ENCODE measurements at regions not wholly inside any gene's neighbourhood (a gene's known extent, or its start where the extent isn't known, plus 50 kb on each side); places are given as distances from the start of the nearest gene placed in this dataset.
"Not testable (repeated sequence)": the region's sequence is repeated elsewhere in the genome, so short reads cannot be mapped to it uniquely, and the experiment has no call there.

DNA sequence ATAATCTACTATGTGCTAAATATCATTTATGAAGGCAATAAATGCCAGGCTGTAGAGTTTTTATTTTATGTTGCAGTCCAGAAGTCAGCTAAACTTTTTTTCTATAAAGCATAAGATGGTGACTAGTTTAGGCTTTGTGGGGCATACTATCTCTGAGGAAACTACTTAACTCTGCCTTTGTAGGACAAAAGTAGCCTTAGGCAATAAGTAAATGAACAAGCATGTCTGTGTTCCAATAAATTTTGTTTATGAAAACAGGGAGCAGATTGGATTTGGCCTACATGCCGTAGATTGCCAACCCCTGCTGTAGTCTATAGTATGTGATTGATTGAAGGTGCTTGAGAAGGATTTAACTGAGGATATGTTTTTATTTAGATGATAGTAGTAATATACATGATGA is 502.5 kb upstream of the NAALADL2 start:
- no peak for TF ChIP-seq CTCF (IDR thresholded peaks at IDR 0.05; ENCODE audit: unreplicated experiment)
- no peak for DNase-seq (ENCODE audit: low spot score in 2 of 2, unreplicated experiment in 2 of 2)
- Mint-ChIP-seq H3K27me3 (ENCODE audit: low read depth) (no peaks in the 10 kb centered on the region), H3K4me1 (no peaks in the 10 kb centered on the region), H3K9me3 (peaks cover 13% of the 10 kb centered on the region), H3K36me3 (no peaks in the 10 kb centered on the region), H3K27ac (no peak overlapping the region), H3K4me3 (no peak overlapping the region)

DNA sequence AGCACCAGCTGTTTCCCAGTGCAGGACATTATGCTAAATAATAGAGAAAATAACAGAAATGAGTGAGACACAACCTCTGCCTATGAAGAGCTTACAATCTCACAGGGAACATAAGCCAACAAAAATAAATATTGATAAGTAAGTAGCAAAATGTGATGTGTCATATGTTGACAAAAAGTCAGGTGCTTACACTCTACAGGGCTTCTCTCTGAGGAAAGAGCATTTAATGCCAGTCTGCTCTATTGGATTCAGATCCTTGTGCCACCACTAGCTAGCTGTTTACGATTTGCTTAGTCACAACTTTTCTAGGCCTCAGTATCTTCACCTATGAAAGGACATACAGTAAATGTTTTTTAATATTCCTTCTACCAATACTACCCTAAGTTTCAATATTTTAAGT is 500.9 kb upstream of the NAALADL2 start:
- no peak for DNase-seq (ENCODE audit: low spot score in 2 of 2, unreplicated experiment in 2 of 2)
- no peak for TF ChIP-seq CTCF (IDR thresholded peaks at IDR 0.05; ENCODE audit: unreplicated experiment)
- Mint-ChIP-seq H3K4me1 (peaks cover 8% of the 10 kb centered on the region), H3K36me3 (no peaks in the 10 kb centered on the region), H3K4me3 (no peak overlapping the region), H3K9me3 (peaks cover 8% of the 10 kb centered on the region), H3K27ac (no peak overlapping the region), H3K27me3 (ENCODE audit: low read depth) (no peaks in the 10 kb centered on the region)

- Mint-ChIP-seq H3K9me3 (no peaks in the 10 kb centered on the region), H3K4me1 (peaks cover 13% of the 10 kb centered on the region), H3K27me3 (ENCODE audit: low read depth) (no peaks in the 10 kb centered on the region), H3K36me3 (no peaks in the 10 kb centered on the region), H3K4me3 (no peak overlapping the region), H3K27ac (no peak overlapping the region)
- TF ChIP-seq CTCF (IDR thresholded peaks at IDR 0.05; ENCODE audit: unreplicated experiment): no peak
- no peak for DNase-seq (ENCODE audit: low spot score in 2 of 2, unreplicated experiment in 2 of 2)
Observed at GRCh38 chr3:174362556-174362955, 496.6 kb upstream of the NAALADL2 start.

DNA sequence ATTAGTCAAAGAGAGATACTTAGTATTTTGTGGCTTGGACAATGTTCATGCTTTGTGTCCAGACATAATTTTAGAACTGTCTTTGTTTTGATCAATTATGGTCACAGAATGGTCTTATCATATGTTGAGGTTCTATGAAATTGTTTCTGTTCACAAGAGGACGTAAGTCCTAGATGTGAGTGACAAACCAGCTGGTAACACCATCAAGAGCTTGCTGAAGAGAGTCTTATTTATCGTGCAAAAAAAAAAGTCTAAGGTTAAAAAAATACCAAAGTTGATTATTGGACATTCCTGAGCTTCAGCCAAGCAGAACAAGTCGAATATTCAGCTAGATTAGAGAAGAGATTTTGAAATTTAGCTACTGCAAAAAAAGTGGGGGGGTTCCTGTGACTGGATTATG is 495.9 kb upstream of the NAALADL2 start:
- Mint-ChIP-seq H3K4me1 (peaks cover 13% of the 10 kb centered on the region), H3K36me3 (peaks cover under 1% of the 10 kb centered on the region), H3K27ac (no peak overlapping the region), H3K27me3 (ENCODE audit: low read depth) (no peaks in the 10 kb centered on the region), H3K9me3 (peaks cover 1% of the 10 kb centered on the region), H3K4me3 (no peak overlapping the region)
- DNase-seq (ENCODE audit: low spot score in 2 of 2, unreplicated experiment in 2 of 2): no peak
- no peak for TF ChIP-seq CTCF (IDR thresholded peaks at IDR 0.05; ENCODE audit: unreplicated experiment)

DNA sequence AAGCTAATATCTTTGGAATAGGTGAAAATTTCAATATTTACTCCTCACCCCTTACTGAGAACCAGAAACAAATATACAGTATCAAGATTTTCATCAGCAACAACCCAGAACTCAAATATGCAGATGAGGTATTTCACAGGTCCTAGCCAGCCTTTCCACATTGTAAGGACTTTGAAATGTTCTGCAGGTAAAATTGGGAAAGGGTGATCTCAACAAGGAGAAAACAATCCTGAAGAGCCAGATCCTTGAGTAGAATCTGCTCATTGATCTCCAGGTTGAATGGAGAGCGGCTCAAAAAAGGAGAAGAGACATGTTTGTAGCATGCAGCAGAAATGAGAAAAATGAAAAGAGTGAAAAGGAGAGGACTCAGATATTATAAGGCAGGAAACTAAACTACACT is 493.3 kb upstream of the NAALADL2 start:
- no peaks in the 10 kb centered on the region for H3K27me3 Mint-ChIP-seq (ENCODE audit: low read depth)
- H3K9me3 Mint-ChIP-seq: peaks cover 18% of the 10 kb centered on the region
- peaks cover 13% of the 10 kb centered on the region for H3K4me1 Mint-ChIP-seq
- no peak overlapping the region for H3K27ac Mint-ChIP-seq
- peaks cover 4% of the 10 kb centered on the region for H3K36me3 Mint-ChIP-seq
- no peak for TF ChIP-seq CTCF (IDR thresholded peaks at IDR 0.05; ENCODE audit: unreplicated experiment)
- DNase-seq (ENCODE audit: low spot score in 2 of 2, unreplicated experiment in 2 of 2): no peak
- H3K4me3 Mint-ChIP-seq: no peak overlapping the region

GRCh38 chr3:174366904-174367303 is 492.2 kb upstream of the NAALADL2 start:
- Mint-ChIP-seq H3K4me1 (peaks cover 13% of the 10 kb centered on the region), H3K9me3 (peaks cover 24% of the 10 kb centered on the region)
- not testable (repeated sequence) for H3K36me3 Mint-ChIP-seq; DNase-seq (ENCODE audit: low spot score in 2 of 2, unreplicated experiment in 2 of 2); H3K27me3 Mint-ChIP-seq (ENCODE audit: low read depth); H3K4me3 Mint-ChIP-seq; H3K27ac Mint-ChIP-seq
